H7 (cell line): ENCODE measurements at regions not wholly inside any gene's neighbourhood (a gene's known extent, or its start where the extent isn't known, plus 50 kb on each side); places are given as distances from the start of the nearest gene placed in this dataset.

Experiments used
- DNase-seq: peaks from one replicate; pipeline ENCODE4 v3.0.0; 2012
- H3K27me3 ChIP-seq: 2 replicates; pipeline ENCODE4 v1.6.0; 2011; ENCODE audit warnings: mild to moderate bottlenecking, low read length; ENCODE audit not compliant: control insufficient read depth, insufficient read depth
- H3K36me3 ChIP-seq: replicated peaks from 2 replicates; pipeline ENCODE4 v1.5.1; 2011; ENCODE audit warnings: low read length; ENCODE audit not compliant: control insufficient read depth, insufficient read depth
- H3K4me3 ChIP-seq: 2 replicates; pipeline ENCODE4 v1.5.1; 2011; ENCODE audit warnings: low read depth, mild to moderate bottlenecking, control low read depth, low read length, moderate library complexity; ENCODE audit not compliant: insufficient read depth

GRCh38 chr11:30089921-30090320 lies 73.1 kb upstream of the KCNA4 start:
- H3K27me3 ChIP-seq = no peaks in the 10 kb centered on the region
- H3K36me3 ChIP-seq = no peaks in the 10 kb centered on the region
- no peak for DNase-seq
- no peak overlapping the region for H3K4me3 ChIP-seq

GRCh38 chr11:30091246-30091645 lies 74.4 kb upstream of the KCNA4 start:
- Histone ChIP-seq H3K36me3 (no peaks in the 10 kb centered on the region), H3K27me3 (no peaks in the 10 kb centered on the region), H3K4me3 (no peak overlapping the region)
- no peak for DNase-seq

DNA sequence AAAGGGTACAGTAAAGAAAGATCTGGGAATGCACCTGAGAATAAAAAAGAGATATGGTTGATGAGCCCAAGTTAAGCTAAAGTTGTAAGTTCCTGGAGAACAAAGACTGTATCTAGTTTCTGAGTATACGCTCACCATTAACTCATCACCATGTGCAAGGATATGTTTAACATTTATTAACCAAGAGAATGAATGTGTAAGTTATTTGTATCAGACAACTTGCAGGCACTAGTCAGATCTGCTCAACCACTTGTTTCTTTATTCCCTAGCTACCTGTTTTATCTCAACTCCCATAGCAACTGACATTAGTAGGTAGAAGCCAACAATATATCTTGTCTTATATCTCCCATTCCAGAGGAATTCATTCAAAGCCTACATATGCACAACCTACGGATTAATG lies 74.9 kb upstream of the KCNA4 start:
- no peak for DNase-seq

DNA sequence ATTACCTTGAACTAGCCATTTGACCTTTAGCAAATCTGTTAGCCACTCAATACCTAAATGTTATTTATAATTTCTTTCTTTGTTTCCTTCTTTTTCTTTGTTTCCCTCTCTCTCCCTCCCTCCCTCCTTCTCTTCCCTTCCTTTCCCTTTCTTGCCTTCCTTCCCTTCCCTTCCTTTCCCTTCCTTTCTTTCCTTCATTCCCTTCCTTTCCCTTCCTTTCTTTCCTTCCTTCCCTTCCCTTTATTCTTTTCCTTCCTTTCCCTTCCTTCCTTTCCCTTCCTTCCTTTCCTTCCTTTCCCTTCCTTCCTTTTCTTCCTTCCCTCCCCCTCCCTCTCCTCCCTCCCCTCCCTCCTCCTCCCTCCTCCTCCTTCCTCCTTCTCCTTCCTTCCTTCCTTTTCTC lies 75.7 kb upstream of the KCNA4 start:
- no peak for DNase-seq
- Histone ChIP-seq H3K4me3 (no peak overlapping the region), H3K36me3 (no peaks in the 10 kb centered on the region), H3K27me3 (no peaks in the 10 kb centered on the region)

More for the DNA sequence above, 74.9 kb upstream of the KCNA4 start:
- Histone ChIP-seq H3K27me3 (no peaks in the 10 kb centered on the region), H3K4me3 (no peak overlapping the region), H3K36me3 (no peaks in the 10 kb centered on the region)

GRCh38 chr11:30100495-30100894 lies 83.7 kb upstream of the KCNA4 start:
- DNase-seq = no peak
- no peaks in the 10 kb centered on the region for H3K27me3 ChIP-seq
- H3K4me3 ChIP-seq = no peak overlapping the region
- no peaks in the 10 kb centered on the region for H3K36me3 ChIP-seq

DNA sequence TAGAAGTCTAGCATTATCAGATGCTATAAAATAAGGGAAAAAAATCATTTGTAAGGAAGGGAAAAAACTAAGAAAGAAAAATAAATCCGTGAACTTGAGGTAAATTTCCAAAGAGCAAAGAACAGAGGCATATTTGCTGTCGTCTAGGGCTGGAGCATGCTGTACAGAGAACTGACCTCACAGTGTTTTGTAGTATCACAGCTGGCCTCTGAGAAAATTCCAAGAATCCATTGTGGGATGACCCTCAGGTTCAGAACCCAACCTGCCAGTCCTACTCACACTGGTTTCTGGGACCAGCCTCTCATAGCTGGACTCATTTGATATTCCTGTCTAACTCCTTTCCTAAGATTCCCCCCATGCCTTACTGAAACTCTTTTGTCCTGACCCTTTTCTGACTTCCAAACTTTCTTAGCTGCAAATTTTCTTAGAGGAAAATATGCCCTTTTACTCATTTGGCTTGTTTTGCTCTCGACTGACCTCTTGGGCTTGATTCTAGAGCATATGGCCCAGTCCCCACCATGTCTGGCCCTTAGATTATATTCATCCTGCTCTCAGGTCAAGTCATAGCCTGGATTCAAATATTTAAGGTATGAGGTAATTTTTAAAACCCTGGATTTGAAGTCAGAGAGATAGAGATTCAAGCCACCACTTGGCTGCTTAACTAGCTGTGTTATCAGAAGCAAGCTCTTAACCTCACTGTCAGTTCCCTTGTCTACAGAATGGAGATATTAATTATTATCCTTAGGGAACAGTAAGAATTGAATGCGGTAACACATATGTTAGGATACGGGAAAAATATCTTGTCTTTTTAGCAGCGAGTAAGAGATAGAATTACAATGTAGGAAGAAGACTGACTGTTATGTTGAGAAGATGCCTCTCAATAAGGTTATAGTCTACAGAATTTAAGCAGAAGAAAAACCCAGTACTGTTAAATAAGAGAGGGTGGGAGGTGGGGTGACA lies 89.7 kb upstream of the KCNA4 start:
- H3K4me3 ChIP-seq = no peak overlapping the region
- DNase-seq = no peak
- H3K27me3 ChIP-seq = peaks cover 3% of the 10 kb centered on the region; the same call in 1 of the 2 replicates
- H3K36me3 ChIP-seq = no peaks in the 10 kb centered on the region

- no peak for DNase-seq
Observed at GRCh38 chr11:30107899-30108298, 91.1 kb upstream of the KCNA4 start.

GRCh38 chr11:30109774-30110173 lies 92.9 kb upstream of the KCNA4 start:
- Histone ChIP-seq H3K27me3 (peaks cover 14% of the 10 kb centered on the region), H3K36me3 (no peaks in the 10 kb centered on the region), H3K4me3 (no peak overlapping the region)
- no peak for DNase-seq

More at GRCh38 chr11:30107899-30108298, 91.1 kb upstream of the KCNA4 start:
- Histone ChIP-seq H3K4me3 (no peak overlapping the region), H3K27me3 (peaks cover 7% of the 10 kb centered on the region), H3K36me3 (no peaks in the 10 kb centered on the region)

DNA sequence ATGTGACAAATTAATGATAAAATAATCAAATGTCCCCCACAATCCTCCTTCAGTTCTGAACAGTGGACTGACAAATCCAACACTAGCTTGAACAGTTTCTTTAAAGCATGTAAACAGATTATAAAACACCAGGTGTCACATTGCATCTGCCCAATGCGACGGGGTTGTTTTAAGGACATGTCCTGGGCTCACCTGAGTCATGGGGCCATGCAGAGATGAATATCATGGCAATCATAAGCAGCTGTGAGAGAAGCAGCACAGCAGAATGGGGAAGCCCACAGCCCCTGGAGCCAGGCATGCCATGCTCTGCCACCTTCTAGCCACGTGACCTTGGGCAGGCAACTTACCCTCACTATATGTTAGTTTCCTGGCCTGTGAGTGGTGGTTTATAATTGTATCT lies 93.9 kb upstream of the KCNA4 start:
- Histone ChIP-seq H3K27me3 (peaks cover 14% of the 10 kb centered on the region), H3K36me3 (no peaks in the 10 kb centered on the region)
- DNase-seq = no peak

DNA sequence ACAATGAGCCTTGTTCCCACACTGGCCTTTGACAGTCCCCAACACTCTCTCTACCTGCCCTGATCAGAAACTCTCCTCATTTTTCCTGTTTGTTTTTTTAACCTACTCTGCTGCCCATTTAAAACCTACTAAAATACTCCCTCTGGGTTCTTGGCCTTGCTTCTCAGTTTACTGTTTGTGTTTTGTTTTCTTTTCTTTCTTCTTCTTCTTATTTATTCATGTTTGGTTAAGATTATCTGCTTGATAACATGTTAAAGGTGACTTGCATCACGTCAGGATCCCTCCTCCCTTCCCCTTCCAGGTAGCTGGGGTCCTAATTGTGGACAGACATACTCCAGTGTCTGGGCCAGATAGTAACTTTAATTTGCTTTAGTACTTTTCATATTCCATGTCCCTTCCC lies 95.0 kb upstream of the KCNA4 start:
- Histone ChIP-seq H3K27me3 (peaks cover 14% of the 10 kb centered on the region), H3K4me3 (no peak overlapping the region), H3K36me3 (no peaks in the 10 kb centered on the region)
- no peak for DNase-seq

More for the DNA sequence above, 93.9 kb upstream of the KCNA4 start:
- no peak overlapping the region for H3K4me3 ChIP-seq

DNA sequence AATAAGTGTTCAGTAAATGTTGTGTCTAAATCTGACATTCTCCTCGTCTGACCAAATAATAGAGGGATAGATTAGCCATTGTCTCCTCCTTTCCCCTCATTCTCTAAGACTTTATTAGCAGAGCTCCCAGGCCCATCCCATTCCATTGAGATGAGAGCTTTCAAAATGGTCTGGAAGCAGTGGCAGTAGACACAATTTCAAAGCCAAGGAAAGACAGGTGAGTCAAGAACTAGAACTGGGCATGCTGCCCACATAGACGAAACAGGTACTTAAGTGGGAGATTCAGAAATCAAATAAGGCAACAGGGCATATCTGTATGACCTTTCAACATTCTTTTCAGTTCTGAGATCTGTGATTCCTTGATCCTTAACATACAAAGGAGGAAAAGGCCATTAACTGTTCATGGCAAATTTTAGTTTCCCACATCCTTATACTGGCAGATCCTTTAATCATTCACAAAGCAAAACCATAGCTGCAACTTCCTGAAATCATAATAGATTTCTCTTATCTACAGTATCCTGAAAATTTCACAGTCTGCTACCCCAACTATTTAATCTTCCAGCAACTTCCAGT lies 96.6 kb upstream of the KCNA4 start:
- DNase-seq = no peak
- H3K27me3 ChIP-seq = peaks cover 14% of the 10 kb centered on the region
- no peak overlapping the region for H3K4me3 ChIP-seq
- H3K36me3 ChIP-seq = no peaks in the 10 kb centered on the region

DNA sequence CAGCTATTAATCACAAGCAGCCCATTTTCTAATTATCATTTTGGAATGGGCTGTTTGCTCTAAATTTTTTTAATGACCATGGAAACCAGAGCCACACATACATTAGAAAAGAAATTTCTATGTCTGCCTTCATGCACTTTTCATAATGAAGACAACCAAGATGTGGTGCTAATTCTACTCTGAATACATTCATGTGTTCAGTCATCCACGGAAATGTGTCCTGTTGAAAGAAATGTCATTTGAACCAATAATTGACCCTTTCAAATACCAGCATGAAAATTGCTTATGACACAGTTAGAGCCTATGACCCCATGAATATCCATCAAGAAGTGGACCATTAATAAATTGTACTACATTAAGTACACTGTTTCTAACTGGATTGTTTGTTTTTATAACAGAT lies 99.7 kb upstream of the KCNA4 start:
- Histone ChIP-seq H3K27me3 (peaks cover 11% of the 10 kb centered on the region), H3K36me3 (no peaks in the 10 kb centered on the region), H3K4me3 (no peak overlapping the region)
- no peak for DNase-seq

DNA sequence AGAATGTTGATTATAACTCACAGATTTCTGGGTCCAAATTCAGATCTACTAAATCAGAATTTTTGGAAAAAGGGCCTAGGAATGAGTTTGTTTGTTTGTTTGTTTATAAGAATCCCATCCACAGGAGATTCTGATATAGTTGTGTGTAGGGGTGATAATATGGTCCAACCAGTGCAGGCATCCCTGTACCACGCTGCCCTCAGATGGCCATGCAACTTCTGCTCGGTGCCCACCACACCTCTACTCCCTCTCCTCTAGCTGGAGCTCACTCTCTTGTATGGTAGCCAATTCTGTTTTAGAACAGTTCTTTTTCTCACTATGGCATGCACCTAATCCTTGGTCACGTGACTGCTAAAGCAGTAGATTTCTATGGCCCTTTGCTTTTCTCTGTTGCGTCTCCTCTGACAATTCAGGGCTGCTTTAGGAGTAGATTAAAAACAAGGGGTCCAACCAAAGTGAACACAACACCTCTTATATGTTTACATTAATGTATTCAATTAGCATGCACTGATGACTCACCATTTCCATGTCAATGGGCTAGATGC lies 103.3 kb upstream of the KCNA4 start:
- DNase-seq = no peak
- no peaks in the 10 kb centered on the region for H3K27me3 ChIP-seq
- no peaks in the 10 kb centered on the region for H3K36me3 ChIP-seq
- no peak overlapping the region for H3K4me3 ChIP-seq

DNA sequence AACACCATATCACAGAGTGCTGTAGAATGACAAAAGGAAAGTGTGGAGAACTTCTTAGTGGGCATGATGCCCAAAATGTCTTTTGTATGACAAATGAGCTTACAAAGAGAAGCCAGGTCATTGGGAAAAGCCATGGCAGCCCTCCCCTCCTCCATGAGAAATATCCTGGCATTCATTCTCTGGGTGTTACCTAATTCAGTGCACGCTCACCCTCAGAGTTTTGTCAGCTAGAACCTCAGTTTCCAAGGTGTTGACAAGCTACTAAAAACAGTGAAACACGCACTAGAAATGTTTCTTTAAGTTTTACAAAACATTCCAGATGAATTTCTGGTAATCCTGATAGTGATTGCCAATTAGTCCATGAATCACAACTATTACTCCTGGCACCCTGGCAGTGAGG lies 105.4 kb upstream of the FSHB start:
- H3K36me3 ChIP-seq = no peaks in the 10 kb centered on the region
- no peak for DNase-seq
- H3K27me3 ChIP-seq = no peaks in the 10 kb centered on the region
- no peak overlapping the region for H3K4me3 ChIP-seq
